ENCODE measurements at regions not wholly inside any gene's neighbourhood (a gene's known extent, or its start where the extent isn't known, plus 50 kb on each side); places are given as distances from the start of the nearest gene placed in this dataset.

DNA sequence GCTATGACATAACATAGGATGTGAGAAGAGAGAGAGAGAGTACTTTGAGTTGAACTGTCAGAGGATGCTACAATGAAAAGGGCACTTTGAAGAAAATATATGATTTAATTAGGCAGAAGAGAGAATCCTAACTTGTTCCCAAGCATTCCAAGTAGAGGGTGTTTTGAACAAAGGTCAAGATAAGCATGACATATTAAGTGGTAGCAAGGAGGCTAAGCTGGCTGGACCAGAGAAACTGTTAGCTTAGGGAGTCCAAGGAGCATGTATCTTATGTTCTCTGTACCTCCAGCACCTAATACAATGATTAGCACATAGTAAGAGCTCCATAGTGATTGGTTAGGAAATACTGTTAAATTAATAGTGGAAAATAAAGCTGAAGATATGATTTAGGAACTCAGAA lies 479.6 kb downstream of the TMEM135 start:
- Histone ChIP-seq H3K4me2 (ENCODE audit: insufficient read depth in 1 of 2, low read depth in 2 of 2, low read length in 2 of 2) (no peak overlapping the region), H3K27me3 (replicated peaks in 1 of 4; ENCODE audit: control insufficient read depth in 3 of 4, extremely low read depth in 1 of 4, insufficient read depth in 3 of 4, low read length in 3 of 4) (no peaks in the 10 kb centered on the region), H4K5ac (ENCODE audit: insufficient read length, low read depth, low read length) (no peak overlapping the region), H3K36me3 (ENCODE audit: control insufficient read depth in 2 of 4, insufficient read depth in 4 of 4, low read length in 3 of 4) (no peaks in the 10 kb centered on the region), H4K8ac (ENCODE audit: extremely low read depth, insufficient read depth, low read length) (no peak overlapping the region), H3K4me1 (replicated peaks in 1 of 4; ENCODE audit: control insufficient read depth in 3 of 4, insufficient read depth in 4 of 4, low read length in 3 of 4) (peaks cover 0 to 4% (median 2%) of the 10 kb centered on the region in 4 experiments; a peak in 2 of 7 replicates), H3K23ac (ENCODE audit: insufficient read length) (no peak overlapping the region), H3K9ac (replicated peaks in 1 of 4; ENCODE audit: extremely low read depth in 1 of 4, low read depth in 3 of 4, low read length in 3 of 4) (no peak overlapping the region), H3K56ac (replicated peaks; ENCODE audit: insufficient read length, low read depth, low read length) (no peak overlapping the region), H3K18ac (ENCODE audit: extremely low read depth, low read length) (no peak overlapping the region), H2BK20ac (ENCODE audit: low read length) (no peak overlapping the region), H4K20me1 (replicated peaks in 1 of 2; ENCODE audit: control insufficient read depth in 1 of 2, insufficient read depth in 2 of 2, low read length in 2 of 2) (no peaks in the 10 kb centered on the region), H3K79me2 (ENCODE audit: control insufficient read depth in 1 of 2, insufficient read depth in 2 of 2, low read length in 2 of 2) (no peaks in the 10 kb centered on the region), H2BK12ac (ENCODE audit: low read depth, low read length) (no peak overlapping the region), H3K79me1 (ENCODE audit: low read depth, low read length) (no peaks in the 10 kb centered on the region), H3K27ac (ENCODE audit: low read depth, low read length) (no peak overlapping the region), H3K4ac (replicated peaks; ENCODE audit: insufficient read length, low read depth, low read length) (no peak overlapping the region), H2BK15ac (ENCODE audit: low read length) (no peak overlapping the region), H3K23me2 (ENCODE audit: low read depth, low read length) (no peaks in the 10 kb centered on the region; the same call in 1 of the 2 replicates), H2BK120ac (replicated peaks; ENCODE audit: low read depth, low read length) (no peak overlapping the region), H3K9me3 (ENCODE audit: insufficient read depth in 2 of 2, low read depth in 1 of 2, low read length in 1 of 2) (no peaks in the 10 kb centered on the region), H3K14ac (ENCODE audit: insufficient read length) (no peak overlapping the region), H4K91ac (replicated peaks; ENCODE audit: insufficient read length, low read length) (no peak overlapping the region), H2AK5ac (ENCODE audit: low read depth, low read length) (no peak overlapping the region), H2AFZ (ENCODE audit: low read length) (no peak overlapping the region), H3K4me3 (ENCODE audit: extremely low read depth in 1 of 4, insufficient read depth in 2 of 4, low read depth in 3 of 4, low read length in 4 of 4) (no peak overlapping the region), H2BK5ac (ENCODE audit: low read depth, low read length) (no peak overlapping the region)
- no peak for FAIRE-seq
- CTCF ChIA-PET (ENCODE audit: partially characterized antibody), result interaction anchor here (1.2 kb wide), 1 partner anchor 10 kb away, joined by 3 read pairs; no protein-coding TSS in a partner anchor
- POLR2A ChIA-PET (ENCODE audit: partially characterized antibody), result interaction anchor here (0.6 kb wide), 1 partner anchor 1589 kb away, joined by 4 read pairs; no protein-coding TSS in a partner anchor
- no peak for DNase-seq (ENCODE audit: low read depth in 1 of 2, low spot score in 2 of 2)
- no peak for TF ChIP-seq RAD21 (IDR thresholded peaks at IDR 0.05 in 1 of 2, conservative IDR thresholded peaks at IDR 0.05 in 1 of 2; ENCODE audit: low read depth in 2 of 2, low read length in 2 of 2)
